ENCODE measurements at regions not wholly inside any gene's neighbourhood (a gene's known extent, or its start where the extent isn't known, plus 50 kb on each side); places are given as distances from the start of the nearest gene placed in this dataset.
"Not testable (repeated sequence)": the region's sequence is repeated elsewhere in the genome, so short reads cannot be mapped to it uniquely, and the experiment has no call there.

- DNase-seq = no peak
- Histone ChIP-seq H3K27me3 (ENCODE audit: control insufficient read depth in 1 of 2, insufficient read depth in 2 of 2, low read length in 2 of 2) (peaks cover 0 to 5% of the 10 kb centered on the region in 2 experiments), H3K4me3 (ENCODE audit: low read length) (no peak overlapping the region), H3K9me3 (ENCODE audit: control insufficient read depth in 1 of 2, insufficient read depth in 1 of 2, low read length in 2 of 2) (no peaks in the 10 kb centered on the region), H3K27ac (ENCODE audit: low read depth in 1 of 2, low read length in 2 of 2) (no peak overlapping the region), H3K4me1 (ENCODE audit: insufficient read depth, low read length) (no peaks in the 10 kb centered on the region), H3K36me3 (ENCODE audit: insufficient read depth, low read length) (no peaks in the 10 kb centered on the region)
- H3K4me1 Mint-ChIP-seq (ENCODE audit: low read depth) = no peaks in the 10 kb centered on the region
- no peak overlapping the region for H3K4me3 Mint-ChIP-seq
- H3K36me3 Mint-ChIP-seq (ENCODE audit: low read depth) = no peaks in the 10 kb centered on the region
- TF ChIP-seq CTCF (IDR thresholded peaks at IDR 0.05) = no peak
- H3K27ac Mint-ChIP-seq = no peak overlapping the region
- ChIA-PET CTCF (interaction anchor here (0.9 kb wide), 1 partner anchor 8 kb away, joined by 3 read pairs; no protein-coding TSS in a partner anchor), POLR2A (no interaction called here)
- no peaks in the 10 kb centered on the region for H3K9me3 Mint-ChIP-seq
- intact Hi-C loops (cut with DNase I, micrococcal nuclease) = no loop called here
- no peak for ATAC-seq (ENCODE audit: poor library complexity)
- peaks cover 5% of the 10 kb centered on the region for H3K27me3 Mint-ChIP-seq
Observed at GRCh38 chrX:101823236-101823635, 108.6 kb downstream of the ZMAT1 start.

GRCh38 chrX:101817739-101818138, 114.1 kb downstream of the ZMAT1 start:
- H3K27ac ChIP-seq (ENCODE audit: low read depth in 1 of 2, low read length in 2 of 2); H3K4me3 ChIP-seq (ENCODE audit: low read length); H3K27me3 Mint-ChIP-seq; H3K9me3 ChIP-seq (ENCODE audit: control insufficient read depth in 1 of 2, insufficient read depth in 1 of 2, low read length in 2 of 2); intact Hi-C loops (cut with DNase I, micrococcal nuclease); H3K4me3 Mint-ChIP-seq; CTCF ChIA-PET; ATAC-seq (ENCODE audit: poor library complexity); H3K9me3 Mint-ChIP-seq; POLR2A ChIA-PET; DNase-seq; H3K27me3 ChIP-seq (ENCODE audit: control insufficient read depth in 1 of 2, insufficient read depth in 2 of 2, low read length in 2 of 2); H3K36me3 ChIP-seq (ENCODE audit: insufficient read depth, low read length); H3K27ac Mint-ChIP-seq; H3K36me3 Mint-ChIP-seq (ENCODE audit: low read depth); H3K4me1 ChIP-seq (ENCODE audit: insufficient read depth, low read length); H3K4me1 Mint-ChIP-seq (ENCODE audit: low read depth): not testable (repeated sequence)

- peaks cover 3% of the 10 kb centered on the region for H3K27me3 Mint-ChIP-seq
- CTCF ChIA-PET = no interaction called here
- intact Hi-C loops (cut with DNase I, micrococcal nuclease) = no loop called here
- H3K4me3 Mint-ChIP-seq = no peak overlapping the region
- POLR2A ChIA-PET = no interaction called here
- H3K27me3 ChIP-seq (ENCODE audit: control insufficient read depth in 1 of 2, insufficient read depth in 2 of 2, low read length in 2 of 2) = no peaks in the 10 kb centered on the region
- ATAC-seq (ENCODE audit: poor library complexity) (no peak), DNase-seq (no peak)
- TF ChIP-seq CTCF (IDR thresholded peaks at IDR 0.05) = no peak
- no peak overlapping the region for H3K4me3 ChIP-seq (ENCODE audit: low read length)
- H3K27ac Mint-ChIP-seq = no peak overlapping the region
- no peaks in the 10 kb centered on the region for H3K36me3 Mint-ChIP-seq (ENCODE audit: low read depth)
- no peaks in the 10 kb centered on the region for H3K4me1 Mint-ChIP-seq (ENCODE audit: low read depth)
- no peaks in the 10 kb centered on the region for H3K36me3 ChIP-seq (ENCODE audit: insufficient read depth, low read length)
- H3K9me3 ChIP-seq (ENCODE audit: control insufficient read depth in 1 of 2, insufficient read depth in 1 of 2, low read length in 2 of 2) = peaks cover 0 to 13% of the 10 kb centered on the region in 2 experiments
- H3K9me3 Mint-ChIP-seq = no peaks in the 10 kb centered on the region
- H3K27ac ChIP-seq (ENCODE audit: low read depth in 1 of 2, low read length in 2 of 2) = no peak overlapping the region
- no peaks in the 10 kb centered on the region for H3K4me1 ChIP-seq (ENCODE audit: insufficient read depth, low read length)
Observed at GRCh38 chrX:101813200-101813599, 118.6 kb downstream of the ZMAT1 start.

GRCh38 chrX:101803451-101803850, 128.4 kb downstream of the ZMAT1 start:
- H3K4me1 ChIP-seq (ENCODE audit: insufficient read depth, low read length) = peaks cover 3% of the 10 kb centered on the region
- H3K9me3 ChIP-seq (ENCODE audit: control insufficient read depth in 1 of 2, insufficient read depth in 1 of 2, low read length in 2 of 2) = no peaks in the 10 kb centered on the region
- CTCF ChIA-PET = interaction anchor here (1.5 kb wide), 1 partner anchor 9 kb away, joined by 3 read pairs; no protein-coding TSS in a partner anchor
- no peak overlapping the region for H3K27ac ChIP-seq (ENCODE audit: low read depth in 1 of 2, low read length in 2 of 2)
- peaks cover 12% of the 10 kb centered on the region for H3K4me1 Mint-ChIP-seq (ENCODE audit: low read depth)
- no peaks in the 10 kb centered on the region for H3K36me3 ChIP-seq (ENCODE audit: insufficient read depth, low read length)
- no peaks in the 10 kb centered on the region for H3K27me3 Mint-ChIP-seq
- no peaks in the 10 kb centered on the region for H3K36me3 Mint-ChIP-seq (ENCODE audit: low read depth)
- ATAC-seq (ENCODE audit: poor library complexity) (no peak), DNase-seq (peak in 4 of 14 experiments; percentile 4 to 35 (median 26))
- intact Hi-C loops (cut with DNase I, micrococcal nuclease) = loop anchor here in 1 of 2 experiments (2.0 to 5.0 kb wide), 4 partner anchors 129 to 986 kb away; partner anchors contain the start of gene ZMAT1
- peak; percentile 48 for TF ChIP-seq CTCF (IDR thresholded peaks at IDR 0.05)
- H3K9me3 Mint-ChIP-seq = no peaks in the 10 kb centered on the region
- no peak overlapping the region for H3K4me3 Mint-ChIP-seq
- H3K4me3 ChIP-seq (ENCODE audit: low read length) = no peak overlapping the region
- POLR2A ChIA-PET = no interaction called here
- no peaks in the 10 kb centered on the region for H3K27me3 ChIP-seq (ENCODE audit: control insufficient read depth in 1 of 2, insufficient read depth in 2 of 2, low read length in 2 of 2)
- H3K27ac Mint-ChIP-seq = no peak overlapping the region

All from CD4-positive, alpha-beta T cell (primary cell).